Spinal cord (tissue), 9 donors: ENCODE measurements at regions not wholly inside any gene's neighbourhood (a gene's known extent, or its start where the extent isn't known, plus 50 kb on each side); places are given as distances from the start of the nearest gene placed in this dataset.

ENCODE experiments used
- DNase-seq, 6 donors: peaks; one replicate each; pipeline versions ENCODE4 v3.0.0 to v3.0.0-alpha.2; 2013 to 2015; ENCODE audit warnings: low spot score in 6 of 6, low read depth in 4 of 6
- H3K27ac ChIP-seq: one replicate; pipeline ENCODE4 v1.5.1; 2013; ENCODE audit warnings: low read depth, low read length, control low read depth
- H3K27me3 ChIP-seq: one replicate; pipeline ENCODE4 v1.6.1; 2013; ENCODE audit warnings: low read length; ENCODE audit not compliant: control insufficient read depth, insufficient read depth
- H3K36me3 ChIP-seq: one replicate; pipeline ENCODE4 v1.6.1; 2013; ENCODE audit warnings: low read length; ENCODE audit not compliant: control insufficient read depth, insufficient read depth
- H3K4me1 ChIP-seq: one replicate; pipeline ENCODE4 v1.6.1; 2013; ENCODE audit warnings: low read length; ENCODE audit not compliant: control insufficient read depth, insufficient read depth
- H3K4me3 ChIP-seq: one replicate; pipeline ENCODE4 v1.5.1; 2013; ENCODE audit warnings: low read depth, low read length, control low read depth
- H3K9me3 ChIP-seq: one replicate; pipeline ENCODE4 v1.6.1; 2013; ENCODE audit warnings: low read length; ENCODE audit not compliant: control insufficient read depth, insufficient read depth
- WGBS: methylation state at CpG from one replicate; pipeline ENCODE4 v1.1.5; 2013; ENCODE audit warnings: missing lambda C conversion rate; ENCODE audit not compliant: insufficient coverage; 5-methylcytosine and 5-hydroxymethylcytosine counted together
- donor health status: healthy.

GRCh38 chr16:13781575-13782338 lies 138.2 kb upstream of the ERCC4 start:
- Histone ChIP-seq H3K4me3 (no peak overlapping the region), H3K27me3 (no peaks in the 10 kb centered on the region), H3K9me3 (no peaks in the 10 kb centered on the region), H3K27ac (no peak overlapping the region), H3K4me1 (peaks cover 7% of the 10 kb centered on the region), H3K36me3 (no peaks in the 10 kb centered on the region)
- no peak for DNase-seq
- WGBS = 63% methylated on average over 7 of the region's 8 CpGs

GRCh38 chr16:13791095-13791494 lies 128.9 kb upstream of the ERCC4 start:
- peaks cover 9% of the 10 kb centered on the region for H3K4me1 ChIP-seq
- no peak for DNase-seq
- H3K4me3 ChIP-seq = no peak overlapping the region
- H3K27me3 ChIP-seq = no peaks in the 10 kb centered on the region
- H3K36me3 ChIP-seq = no peaks in the 10 kb centered on the region
- H3K9me3 ChIP-seq = no peaks in the 10 kb centered on the region
- no CpG with 5 or more reads among the region's 4 CpGs for WGBS
- H3K27ac ChIP-seq = no peak overlapping the region

GRCh38 chr16:13793841-13794409 lies 126.0 kb upstream of the ERCC4 start:
- peaks cover 9% of the 10 kb centered on the region for H3K4me1 ChIP-seq
- H3K27me3 ChIP-seq = no peaks in the 10 kb centered on the region
- no peaks in the 10 kb centered on the region for H3K9me3 ChIP-seq
- 8% methylated on average over 2 of the region's 3 CpGs for WGBS
- no peaks in the 10 kb centered on the region for H3K36me3 ChIP-seq
- peak; percentile 26 to 95 (median 42) for DNase-seq
- no peak overlapping the region for H3K4me3 ChIP-seq
- no peak overlapping the region for H3K27ac ChIP-seq

GRCh38 chr16:13795131-13795530 lies 124.8 kb upstream of the ERCC4 start:
- WGBS = 56% methylated on average over 1 of the region's 3 CpGs
- H3K9me3 ChIP-seq = no peaks in the 10 kb centered on the region
- no peak for DNase-seq
- no peak overlapping the region for H3K27ac ChIP-seq
- no peak overlapping the region for H3K4me3 ChIP-seq
- H3K27me3 ChIP-seq = no peaks in the 10 kb centered on the region
- H3K36me3 ChIP-seq = no peaks in the 10 kb centered on the region
- H3K4me1 ChIP-seq = peaks cover 9% of the 10 kb centered on the region

- Histone ChIP-seq H3K4me3 (no peak overlapping the region), H3K36me3 (no peaks in the 10 kb centered on the region), H3K27ac (no peak overlapping the region), H3K4me1 (peaks cover 9% of the 10 kb centered on the region), H3K9me3 (no peaks in the 10 kb centered on the region), H3K27me3 (no peaks in the 10 kb centered on the region)
- DNase-seq = no peak
Measured at GRCh38 chr16:13797718-13798117, 122.2 kb upstream of the ERCC4 start.

- Histone ChIP-seq H3K4me1 (peaks cover 8% of the 10 kb centered on the region), H3K4me3 (no peak overlapping the region), H3K36me3 (no peaks in the 10 kb centered on the region), H3K27me3 (no peaks in the 10 kb centered on the region), H3K27ac (no peak overlapping the region), H3K9me3 (no peaks in the 10 kb centered on the region)
- no CpG with 5 or more reads among the region's 2 CpGs for WGBS
- DNase-seq = no peak
Measured at GRCh38 chr16:13798211-13798610, 121.7 kb upstream of the ERCC4 start.

- no peak overlapping the region for H3K4me3 ChIP-seq
- H3K27me3 ChIP-seq = no peaks in the 10 kb centered on the region
- no peaks in the 10 kb centered on the region for H3K36me3 ChIP-seq
- no peak for DNase-seq
- H3K27ac ChIP-seq = no peak overlapping the region
- no peaks in the 10 kb centered on the region for H3K9me3 ChIP-seq
- WGBS = 100% methylated on average over 1 of the region's 3 CpGs
- H3K4me1 ChIP-seq = no peaks in the 10 kb centered on the region
Measured at GRCh38 chr16:13803974-13804373, 116.0 kb upstream of the ERCC4 start.

- WGBS = 89% methylated on average over 4 of the region's 4 CpGs
- H3K27ac ChIP-seq = no peak overlapping the region
- H3K4me3 ChIP-seq = no peak overlapping the region
- no peaks in the 10 kb centered on the region for H3K27me3 ChIP-seq
- no peaks in the 10 kb centered on the region for H3K36me3 ChIP-seq
- no peaks in the 10 kb centered on the region for H3K4me1 ChIP-seq
- H3K9me3 ChIP-seq = no peaks in the 10 kb centered on the region
- peak in 1 of 6 donors; percentile 84 for DNase-seq
Measured at GRCh38 chr16:13805951-13806350, 114.0 kb upstream of the ERCC4 start.

- Histone ChIP-seq H3K4me1 (no peaks in the 10 kb centered on the region), H3K9me3 (no peaks in the 10 kb centered on the region), H3K36me3 (no peaks in the 10 kb centered on the region), H3K27ac (no peak overlapping the region), H3K4me3 (no peak overlapping the region), H3K27me3 (no peaks in the 10 kb centered on the region)
- DNase-seq = no peak
- 73% methylated on average over 3 of the region's 5 CpGs for WGBS
Measured at GRCh38 chr16:13806671-13807070, 113.3 kb upstream of the ERCC4 start.

- 92% methylated on average over 2 of the region's 8 CpGs for WGBS
- Histone ChIP-seq H3K4me3 (no peak overlapping the region), H3K4me1 (no peaks in the 10 kb centered on the region), H3K27ac (no peak overlapping the region), H3K27me3 (no peaks in the 10 kb centered on the region), H3K36me3 (no peaks in the 10 kb centered on the region), H3K9me3 (no peaks in the 10 kb centered on the region)
- peak in 1 of 6 donors; percentile 85 for DNase-seq
Measured at GRCh38 chr16:13808102-13808501, 111.9 kb upstream of the ERCC4 start.
